Caco-2 (cell line): ENCODE measurements at regions not wholly inside any gene's neighbourhood (a gene's known extent, or its start where the extent isn't known, plus 50 kb on each side); places are given as distances from the start of the nearest gene placed in this dataset.
"Not testable (repeated sequence)": the region's sequence is repeated elsewhere in the genome, so short reads cannot be mapped to it uniquely, and the experiment has no call there.

Source experiments
- BruUV-seq: library from RNA; stranded (reverse); fragments of 400-500 nt; replicated peaks from 2 replicates; lab custom pipeline; 2021; lab: Mats Ljungman, UMichigan
- CTCF ChIA-PET: fragments of 300-600 bp; sonication (Branson Sonifier 250); formaldehyde crosslinking; loops from one replicate; lab custom pipeline; 2022; ENCODE audit warnings: antibody characterized with exemption; lab: Charles Lee
- POLR2A ChIA-PET: fragments of 300-600 bp; sonication (Branson Sonifier 250); formaldehyde crosslinking; loops from one replicate; lab custom pipeline; 2022; ENCODE audit warnings: antibody characterized with exemption; lab: Charles Lee
- DNase-seq, 2 experiments: peaks; one replicate each; pipeline versions ENCODE4 v3.0.0 to v3.0.0-alpha.2; 2020 to 2022
- H3K27me3 ChIP-seq: replicated peaks from 2 replicates; pipeline ENCODE4 v1.6.0; 2011; ENCODE audit warnings: low read length; ENCODE audit not compliant: control insufficient read depth, insufficient read depth
- H3K36me3 ChIP-seq: 2 replicates; pipeline ENCODE4 v1.5.1; 2011; ENCODE audit warnings: low read length; ENCODE audit not compliant: control insufficient read depth, insufficient read depth
- H3K4me1 ChIP-seq: fragments of 250-450 bp; sonication (Bioruptor Pico); 2 replicates; pipeline ENCODE4 v1.5.1; 2020; ENCODE audit warnings: mild to moderate bottlenecking
- H3K4me3 ChIP-seq: 2 replicates; pipeline ENCODE4 v1.5.1; 2011; ENCODE audit warnings: low read depth, mild to moderate bottlenecking, control low read depth, low read length
- H3K9me3 ChIP-seq: fragments of 250-450 bp; sonication (Bioruptor Pico); 2 replicates; pipeline ENCODE4 v1.5.1; 2020; ENCODE audit warnings: mild to moderate bottlenecking, moderate library complexity
- H3K27ac Mint-ChIP-seq: one replicate; pipeline ENCODE4 v1.8.0; 2022; ENCODE audit warnings: mixed read lengths; ENCODE audit not compliant: unreplicated experiment
- H3K27me3 Mint-ChIP-seq: one replicate; pipeline ENCODE4 v1.8.0; 2022; ENCODE audit warnings: mixed read lengths; ENCODE audit not compliant: insufficient read depth, unreplicated experiment
- H3K36me3 Mint-ChIP-seq: one replicate; pipeline ENCODE4 v1.8.0; 2022; ENCODE audit warnings: mild to moderate bottlenecking, mixed read lengths; ENCODE audit not compliant: insufficient read depth, unreplicated experiment
- H3K4me1 Mint-ChIP-seq: one replicate; pipeline ENCODE4 v1.8.0; 2022; ENCODE audit warnings: low read depth, mixed read lengths; ENCODE audit not compliant: unreplicated experiment
- H3K4me3 Mint-ChIP-seq: one replicate; pipeline ENCODE4 v1.8.0; 2022; ENCODE audit warnings: mild to moderate bottlenecking, moderate library complexity, mixed read lengths; ENCODE audit not compliant: unreplicated experiment
- H3K9me3 Mint-ChIP-seq: one replicate; pipeline ENCODE4 v1.8.0; 2022; ENCODE audit warnings: mixed read lengths; ENCODE audit not compliant: unreplicated experiment
- CTCF ChIP-seq, 2 experiments: fragments of 200-600 bp in 1 of 2; IDR thresholded peaks; 1 replicate in 1 of 2; 2 replicates in 1 of 2; pipeline versions ENCODE4 v1.5.1 to v1.8.0; 2011 to 2022; ENCODE audit warnings: antibody characterized with exemption in 1 of 2, control low read depth in 1 of 2, inconsistent platforms in 1 of 2, low read depth in 1 of 2, low read length in 1 of 2, mild to moderate bottlenecking in 1 of 2, moderate library complexity in 1 of 2; ENCODE audit not compliant: insufficient read depth in 1 of 2, severe bottlenecking in 1 of 2, unreplicated experiment in 1 of 2
- intact Hi-C: fragments of 100-400 bp; cut with micrococcal nuclease; formaldehyde crosslinking; loops from one replicate; pipeline ENCODE4 v1.10.0; 2022; ENCODE audit not compliant: unreplicated experiment

- no peak for TF ChIP-seq CTCF (IDR thresholded peaks at IDR 0.05; ENCODE audit: insufficient read depth in 1 of 2, low read depth in 1 of 2, low read length in 1 of 2, severe bottlenecking in 1 of 2, unreplicated experiment in 1 of 2)
- no peak overlapping the region for H3K4me3 ChIP-seq
- H3K27me3 ChIP-seq: no peaks in the 10 kb centered on the region
- BruUV-seq: no TSS peak
- Mint-ChIP-seq H3K36me3 (no peaks in the 10 kb centered on the region), H3K9me3 (no peaks in the 10 kb centered on the region), H3K4me1 (no peaks in the 10 kb centered on the region), H3K4me3 (no peak overlapping the region), H3K27me3 (no peaks in the 10 kb centered on the region), H3K27ac (no peak overlapping the region)
- ChIA-PET CTCF (no interaction called here), POLR2A (no interaction called here)
- intact Hi-C loops: no loop called here
- H3K36me3 ChIP-seq: no peaks in the 10 kb centered on the region
- no peaks in the 10 kb centered on the region for H3K4me1 ChIP-seq
- no peaks in the 10 kb centered on the region for H3K9me3 ChIP-seq
- DNase-seq: no peak
These were observed 488.1 kb upstream of the ARX start for GRCh38 chrX:25503826-25504225.

- H3K4me1 Mint-ChIP-seq: no peaks in the 10 kb centered on the region
- Histone ChIP-seq H3K27me3 (no peaks in the 10 kb centered on the region), H3K4me3 (no peak overlapping the region), H3K36me3 (no peaks in the 10 kb centered on the region), H3K9me3 (no peaks in the 10 kb centered on the region), H3K4me1 (no peaks in the 10 kb centered on the region)
- no peak for TF ChIP-seq CTCF (IDR thresholded peaks at IDR 0.05; ENCODE audit: insufficient read depth in 1 of 2, low read depth in 1 of 2, low read length in 1 of 2, severe bottlenecking in 1 of 2, unreplicated experiment in 1 of 2)
- DNase-seq: no peak
- CTCF ChIA-PET: no interaction called here
- peaks cover 5% of the 10 kb centered on the region for H3K36me3 Mint-ChIP-seq
- intact Hi-C loops: no loop called here
- no peaks in the 10 kb centered on the region for H3K9me3 Mint-ChIP-seq
- BruUV-seq: no TSS peak
- no peak overlapping the region for H3K27ac Mint-ChIP-seq
- POLR2A ChIA-PET: no interaction called here
- no peaks in the 10 kb centered on the region for H3K27me3 Mint-ChIP-seq
- no peak overlapping the region for H3K4me3 Mint-ChIP-seq
These were observed 492.0 kb upstream of the ARX start for GRCh38 chrX:25507801-25508200.

- intact Hi-C loops: no loop called here
These were observed 503.5 kb upstream of the ARX start for GRCh38 chrX:25519258-25519657.

GRCh38 chrX:25522443-25523010 lies 506.8 kb upstream of the ARX start:
- H3K36me3 Mint-ChIP-seq, DNase-seq, H3K9me3 Mint-ChIP-seq, H3K4me3 Mint-ChIP-seq, H3K27me3 ChIP-seq, CTCF ChIA-PET, H3K27me3 Mint-ChIP-seq, POLR2A ChIA-PET, H3K4me1 ChIP-seq, H3K27ac Mint-ChIP-seq, H3K4me1 Mint-ChIP-seq, H3K36me3 ChIP-seq, H3K9me3 ChIP-seq, BruUV-seq, H3K4me3 ChIP-seq: not testable (repeated sequence)
- intact Hi-C loops: loop anchor here (5.0 kb wide), 1 partner anchor 195 kb away; no protein-coding TSS in a partner anchor

More at GRCh38 chrX:25519258-25519657, 503.5 kb upstream of the ARX start:
- H3K4me1 Mint-ChIP-seq: no peaks in the 10 kb centered on the region
- Histone ChIP-seq H3K9me3 (no peaks in the 10 kb centered on the region), H3K4me3 (no peak overlapping the region), H3K4me1 (0 out of 2 replicates have a peak, but pooled peaks cover 4% of the 10 kb centered on the region), H3K27me3 (no peaks in the 10 kb centered on the region), H3K36me3 (no peaks in the 10 kb centered on the region)
- no peak for DNase-seq
- H3K9me3 Mint-ChIP-seq: no peaks in the 10 kb centered on the region
- BruUV-seq: no TSS peak
- H3K27ac Mint-ChIP-seq: no peak overlapping the region
- no peak overlapping the region for H3K4me3 Mint-ChIP-seq
- TF ChIP-seq CTCF (IDR thresholded peaks at IDR 0.05; ENCODE audit: insufficient read depth in 1 of 2, low read depth in 1 of 2, low read length in 1 of 2, severe bottlenecking in 1 of 2, unreplicated experiment in 1 of 2): no peak
- H3K36me3 Mint-ChIP-seq: no peaks in the 10 kb centered on the region
- H3K27me3 Mint-ChIP-seq: no peaks in the 10 kb centered on the region
- CTCF ChIA-PET: no interaction called here
- POLR2A ChIA-PET: no interaction called here
